ENCODE measurements at regions not wholly inside any gene's neighbourhood (a gene's known extent, or its start where the extent isn't known, plus 50 kb on each side); places are given as distances from the start of the nearest gene placed in this dataset.

DNA sequence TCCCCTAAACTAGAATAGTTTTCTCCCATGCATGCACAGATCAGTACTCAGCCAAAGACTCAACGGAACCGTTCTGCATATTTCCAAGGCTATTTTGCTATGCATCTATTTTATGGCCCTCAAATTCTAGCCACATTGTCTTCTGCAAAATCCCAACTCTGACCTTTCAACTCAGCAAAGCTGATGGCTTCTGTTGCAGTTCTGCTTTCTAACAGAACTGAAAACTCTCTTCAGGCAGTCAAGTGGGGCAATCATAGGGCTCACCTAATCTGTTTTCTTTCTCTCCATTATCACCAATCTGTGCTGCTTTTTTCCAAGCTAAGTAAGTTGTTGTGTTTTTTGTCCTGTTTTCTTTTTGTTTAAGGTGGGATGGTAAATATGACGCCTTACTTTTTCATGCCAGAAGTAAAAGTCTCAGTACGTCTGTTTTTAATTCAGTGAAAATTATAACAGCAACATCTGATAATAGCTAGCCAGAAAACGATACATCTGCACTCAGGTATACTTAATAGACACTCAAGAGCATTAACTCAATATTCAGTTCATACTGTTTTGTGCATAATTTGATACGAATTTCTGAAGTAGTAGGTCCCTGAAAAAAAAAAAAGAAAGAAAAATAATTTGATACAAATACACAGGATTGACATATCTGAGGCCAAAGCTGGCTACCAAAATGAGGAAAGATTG, 454.3 kb downstream of the TLE1 start:
- TF ChIP-seq CBFB (CRISPR knock-in tag; IDR thresholded peaks at IDR 0.05): no peak
- TF ChIP-seq ZNF3 (CRISPR knock-in tag; IDR thresholded peaks at IDR 0.05): no peak
- TF ChIP-seq JARID2 (CRISPR knock-in tag; IDR thresholded peaks at IDR 0.05; ENCODE audit: insufficient replicate concordance): no peak
- TF ChIP-seq, protein P1, sequence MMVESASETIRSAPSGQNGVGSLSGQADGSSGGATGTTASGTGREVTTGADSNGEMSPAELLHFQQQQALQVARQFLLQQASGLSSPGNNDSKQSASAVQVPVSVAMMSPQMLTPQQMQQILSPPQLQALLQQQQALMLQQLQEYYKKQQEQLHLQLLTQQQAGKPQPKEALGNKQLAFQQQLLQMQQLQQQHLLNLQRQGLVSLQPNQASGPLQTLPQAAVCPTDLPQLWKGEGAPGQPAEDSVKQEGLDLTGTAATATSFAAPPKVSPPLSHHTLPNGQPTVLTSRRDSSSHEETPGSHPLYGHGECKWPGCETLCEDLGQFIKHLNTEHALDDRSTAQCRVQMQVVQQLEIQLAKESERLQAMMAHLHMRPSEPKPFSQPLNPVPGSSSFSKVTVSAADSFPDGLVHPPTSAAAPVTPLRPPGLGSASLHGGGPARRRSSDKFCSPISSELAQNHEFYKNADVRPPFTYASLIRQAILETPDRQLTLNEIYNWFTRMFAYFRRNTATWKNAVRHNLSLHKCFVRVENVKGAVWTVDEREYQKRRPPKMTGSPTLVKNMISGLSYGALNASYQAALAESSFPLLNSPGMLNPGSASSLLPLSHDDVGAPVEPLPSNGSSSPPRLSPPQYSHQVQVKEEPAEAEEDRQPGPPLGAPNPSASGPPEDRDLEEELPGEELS (CRISPR knock-in tag; IDR thresholded peaks at IDR 0.05): no peak
- no peak for TF ChIP-seq ZNF768 (CRISPR knock-in tag; IDR thresholded peaks at IDR 0.05)
- no peak for TF ChIP-seq ZNF773 (CRISPR knock-in tag; IDR thresholded peaks at IDR 0.05; ENCODE audit: borderline replicate concordance)
- TF ChIP-seq RFX1 (IDR thresholded peaks at IDR 0.05): no peak
- TF ChIP-seq ZNF790 (CRISPR knock-in tag; IDR thresholded peaks at IDR 0.05; ENCODE audit: borderline replicate concordance): no peak
